Jurkat, Clone E6-1 (cell line): ENCODE measurements at regions not wholly inside any gene's neighbourhood (a gene's known extent, or its start where the extent isn't known, plus 50 kb on each side); places are given as distances from the start of the nearest gene placed in this dataset.

ENCODE experiments used
- DNase-seq: peaks from one replicate; pipeline ENCODE4 v3.0.0-alpha.2; 2011; ENCODE audit warnings: low read depth, low spot score
- H3K4me3 ChIP-seq: 2 replicates; pipeline ENCODE4 v1.5.1; 2011; ENCODE audit warnings: mild to moderate bottlenecking, low read length, control low read depth, moderate library complexity

DNA sequence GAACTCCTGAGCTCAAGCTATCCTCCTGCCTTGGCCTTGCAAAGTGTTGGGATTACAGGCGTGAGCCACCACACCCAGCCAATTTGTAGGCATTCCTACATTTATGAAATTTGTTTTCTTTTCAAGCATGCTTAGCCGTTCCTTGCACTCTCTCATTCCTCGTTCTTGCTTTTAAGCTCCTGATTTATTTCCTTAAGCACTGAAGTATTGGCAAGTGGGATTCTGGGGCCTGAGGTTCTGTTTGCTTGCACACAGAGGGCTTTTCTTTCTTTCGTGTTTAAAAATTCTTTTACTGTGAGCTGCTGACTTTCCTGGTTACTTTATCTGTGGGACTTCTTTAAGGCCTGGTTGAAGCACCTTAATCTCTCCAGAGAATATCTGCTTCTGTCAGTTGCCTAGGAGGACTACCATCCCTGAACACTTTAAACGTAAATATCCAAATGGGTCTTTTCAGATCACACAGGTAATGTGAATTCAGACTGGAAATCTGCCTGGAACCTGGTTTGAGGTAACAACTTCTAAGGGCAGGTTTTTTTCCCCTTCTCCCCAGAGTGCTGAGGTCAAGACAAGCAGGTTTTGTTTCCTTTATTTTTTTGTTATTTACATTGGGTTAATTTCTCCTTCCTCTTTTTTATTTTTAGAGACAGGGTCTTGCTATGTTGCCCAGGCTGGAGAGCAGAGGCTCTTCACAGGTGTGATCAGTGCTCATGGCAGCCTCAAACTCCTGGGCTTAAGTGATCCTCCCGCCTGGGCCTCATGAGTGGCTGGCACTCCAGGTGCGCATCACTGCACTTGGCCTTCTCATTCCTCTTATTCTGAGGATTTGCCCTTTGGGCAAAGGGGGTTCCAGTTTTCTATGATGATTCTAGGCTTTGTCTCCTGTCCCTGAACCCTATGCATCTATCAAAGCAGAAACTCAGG lies 102.9 kb downstream of the PFKFB3 start:
- no peak overlapping the region for H3K4me3 ChIP-seq
- no peak for DNase-seq

DNA sequence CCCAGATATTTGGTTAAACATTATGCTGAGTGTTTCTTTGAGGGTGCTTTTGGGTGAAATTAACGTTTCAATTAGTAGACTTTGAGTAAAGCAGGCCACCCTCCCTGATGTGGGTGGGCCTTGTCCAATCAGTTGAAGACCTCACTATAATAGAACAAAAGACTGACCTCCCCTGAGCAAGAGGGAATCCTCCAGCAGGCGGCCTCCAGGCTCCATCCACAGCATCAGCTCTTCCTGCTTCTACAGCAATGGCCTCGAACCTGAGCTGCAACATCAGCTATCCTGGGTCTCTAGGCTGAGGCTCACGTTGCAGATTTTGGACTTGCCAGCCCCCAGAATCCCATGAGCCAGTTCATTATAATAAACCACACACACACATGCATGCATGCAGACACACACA lies 104.2 kb downstream of the PFKFB3 start:
- no peak for DNase-seq
- H3K4me3 ChIP-seq = no peak overlapping the region

DNA sequence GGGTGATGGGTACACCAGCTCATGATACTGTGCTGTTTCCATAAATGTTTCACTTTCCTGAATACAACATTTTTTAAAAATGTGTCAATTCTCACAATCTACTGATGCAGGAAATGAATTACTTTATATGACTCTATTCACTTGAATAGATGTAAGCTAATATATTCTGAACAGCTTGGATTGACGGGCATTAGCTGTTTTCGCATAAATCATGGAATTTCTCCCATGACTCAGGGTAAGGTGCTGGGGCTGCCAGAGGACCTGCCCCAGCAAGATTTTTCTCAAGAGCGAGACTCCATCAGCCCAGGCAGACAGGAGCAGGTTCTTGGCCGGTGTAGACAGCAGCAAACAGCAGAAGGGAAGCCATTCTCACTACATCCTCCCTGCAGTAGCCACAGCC lies 107.1 kb downstream of the PFKFB3 start:
- no peak for DNase-seq
- no peak overlapping the region for H3K4me3 ChIP-seq

DNA sequence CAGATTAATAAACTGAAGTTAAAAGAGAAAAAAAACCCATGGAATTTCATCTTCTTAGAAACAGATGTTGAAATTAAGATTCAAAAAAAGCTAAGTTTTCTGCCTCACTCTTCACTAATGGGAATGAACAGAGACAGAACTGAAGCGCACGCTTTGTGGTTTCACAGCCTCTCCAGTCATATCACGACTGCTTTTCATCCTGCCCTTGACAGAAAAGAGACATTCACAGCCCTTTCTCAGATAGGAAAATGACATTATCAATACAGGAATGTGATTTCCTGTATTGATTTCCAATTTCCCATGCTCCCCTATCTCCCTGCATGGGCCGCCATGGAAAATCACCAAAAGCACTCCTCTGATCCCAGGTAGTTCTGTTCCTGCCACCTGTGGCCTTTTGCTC lies 108.2 kb downstream of the PFKFB3 start:
- no peak overlapping the region for H3K4me3 ChIP-seq
- DNase-seq = no peak

DNA sequence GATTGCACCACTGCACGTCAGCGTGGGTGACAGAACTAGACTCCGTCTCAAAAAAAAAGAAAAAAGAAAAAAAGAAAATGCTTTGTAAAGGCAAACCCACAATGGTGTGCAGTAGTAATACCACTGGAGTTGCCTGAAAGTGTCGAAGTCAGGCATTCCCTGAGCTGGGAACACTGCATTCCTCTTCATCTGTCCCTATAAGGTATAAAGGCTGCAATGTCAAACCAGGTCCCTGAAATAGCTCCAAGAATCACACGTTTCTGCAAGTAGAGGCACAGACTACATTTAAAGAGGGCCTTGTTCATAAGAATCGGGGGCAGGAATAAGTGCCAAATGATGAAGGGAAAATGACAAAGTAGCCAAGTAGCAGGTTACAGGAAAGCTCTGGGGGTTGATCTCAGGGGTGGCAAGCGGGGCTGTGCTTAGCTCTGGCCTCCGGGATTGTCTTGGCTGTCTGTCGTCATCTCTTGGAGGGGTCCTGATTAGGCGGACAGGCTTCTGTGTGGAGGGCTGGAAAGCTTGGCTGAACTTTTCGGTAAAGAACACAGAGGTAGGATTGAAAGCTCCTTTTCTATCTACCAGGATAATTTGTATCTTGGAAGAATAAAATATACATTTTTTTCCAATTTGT lies 109.1 kb downstream of the PFKFB3 start:
- no peak for DNase-seq
- H3K4me3 ChIP-seq = no peak overlapping the region

DNA sequence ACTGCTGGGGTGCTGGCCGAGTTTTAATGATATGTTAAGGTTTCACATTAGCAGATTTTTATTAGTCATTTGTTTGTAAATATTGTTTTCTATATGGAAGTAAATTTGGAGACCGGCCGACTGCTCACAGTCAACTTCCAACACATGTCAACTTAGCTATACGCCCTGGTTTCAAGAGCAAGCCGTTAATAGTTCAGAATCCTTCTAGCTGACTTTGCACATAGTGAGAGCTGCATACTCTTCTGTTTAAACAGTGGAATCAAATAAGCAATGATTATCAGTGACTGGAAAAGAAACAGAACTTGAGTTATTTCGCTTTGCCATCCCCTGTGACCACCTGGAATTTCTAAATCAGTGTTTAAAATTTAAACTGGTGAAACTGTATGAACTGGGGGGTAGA lies 109.9 kb downstream of the PFKFB3 start:
- DNase-seq = no peak
- no peak overlapping the region for H3K4me3 ChIP-seq

DNA sequence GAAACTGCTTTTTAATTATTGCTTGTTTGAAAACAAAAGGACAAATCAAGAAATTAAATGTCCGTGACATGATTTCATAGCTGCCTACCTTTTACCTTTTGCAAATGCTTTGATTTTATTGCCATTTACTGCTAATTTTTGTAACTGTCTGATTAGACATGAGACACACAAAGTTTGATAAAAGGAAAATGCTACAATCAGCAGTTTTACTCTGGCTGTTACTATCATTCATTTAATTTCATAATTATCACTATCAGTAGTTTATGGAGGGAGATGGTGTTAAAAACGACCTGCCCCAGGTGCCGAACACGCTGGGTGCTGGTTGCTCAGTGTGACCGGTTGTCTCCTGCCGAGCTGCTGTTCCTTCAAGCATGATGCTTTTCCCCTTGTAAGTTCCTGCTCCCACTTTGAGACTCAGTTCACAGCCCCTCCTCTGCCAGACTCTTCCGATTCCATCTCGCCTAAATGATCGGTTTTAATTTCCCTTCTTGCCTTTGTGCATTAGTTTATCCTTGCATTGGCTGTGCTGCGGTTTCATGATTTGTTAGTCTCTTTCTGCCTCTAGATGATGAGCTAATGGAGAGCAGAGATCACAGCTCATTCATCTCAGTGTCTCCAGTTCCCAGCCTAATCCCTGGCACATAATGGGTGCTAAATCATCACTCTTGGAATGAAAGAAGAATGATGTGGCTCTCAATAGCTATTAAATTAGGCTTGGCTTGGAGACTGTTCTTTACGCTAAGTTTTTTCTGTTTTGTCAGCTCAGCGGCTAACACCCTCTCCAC lies 110.6 kb downstream of the PFKFB3 start:
- DNase-seq = no peak
- no peak overlapping the region for H3K4me3 ChIP-seq

DNA sequence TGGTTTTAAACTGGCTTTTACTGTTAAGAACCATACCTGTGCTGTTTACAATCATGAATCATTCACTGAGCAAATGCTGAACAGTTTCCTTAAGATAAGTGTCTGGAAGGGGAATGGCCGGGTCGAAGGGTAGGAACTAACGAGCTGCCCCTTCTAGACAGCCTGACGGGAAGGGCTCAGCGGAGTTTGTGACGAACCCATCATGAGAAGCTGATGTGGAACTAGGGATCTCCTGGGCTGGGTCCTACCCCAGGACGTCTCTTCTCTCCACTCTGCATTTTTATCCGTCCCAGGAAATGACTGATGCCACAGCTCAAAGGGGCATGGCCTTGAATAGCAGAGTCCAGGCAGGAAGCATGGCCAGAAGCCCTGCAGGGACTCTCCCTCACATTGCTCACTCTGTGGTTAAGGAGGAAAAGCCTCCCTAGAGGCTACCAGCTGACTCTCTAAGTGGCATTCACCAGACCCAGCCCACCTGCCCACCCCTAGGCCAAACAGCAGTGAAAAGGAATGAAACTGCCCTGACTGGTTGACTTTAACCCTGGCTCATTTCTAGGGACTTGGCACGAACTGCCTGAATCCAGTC lies 112.0 kb downstream of the PFKFB3 start:
- DNase-seq = no peak
- no peak overlapping the region for H3K4me3 ChIP-seq

DNA sequence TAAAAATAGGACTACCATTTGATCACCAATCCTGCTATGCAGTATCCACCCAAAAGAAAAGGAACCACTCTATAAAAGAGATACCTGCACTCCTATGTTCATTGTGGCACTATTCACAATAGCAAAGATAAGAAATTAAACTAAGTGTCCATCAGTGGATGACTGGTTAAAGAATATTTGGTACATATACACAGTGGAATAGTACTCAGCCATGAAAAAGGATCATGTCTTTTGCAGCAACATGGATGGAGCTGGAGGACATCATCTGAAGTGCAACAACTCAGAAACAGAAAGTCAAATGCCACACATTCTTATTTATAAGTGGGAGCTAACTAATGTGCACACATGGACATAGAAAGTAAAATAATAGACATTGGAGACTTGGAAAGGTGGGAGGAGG lies 116.4 kb downstream of the PFKFB3 start:
- DNase-seq = no peak
- H3K4me3 ChIP-seq = no peak overlapping the region

DNA sequence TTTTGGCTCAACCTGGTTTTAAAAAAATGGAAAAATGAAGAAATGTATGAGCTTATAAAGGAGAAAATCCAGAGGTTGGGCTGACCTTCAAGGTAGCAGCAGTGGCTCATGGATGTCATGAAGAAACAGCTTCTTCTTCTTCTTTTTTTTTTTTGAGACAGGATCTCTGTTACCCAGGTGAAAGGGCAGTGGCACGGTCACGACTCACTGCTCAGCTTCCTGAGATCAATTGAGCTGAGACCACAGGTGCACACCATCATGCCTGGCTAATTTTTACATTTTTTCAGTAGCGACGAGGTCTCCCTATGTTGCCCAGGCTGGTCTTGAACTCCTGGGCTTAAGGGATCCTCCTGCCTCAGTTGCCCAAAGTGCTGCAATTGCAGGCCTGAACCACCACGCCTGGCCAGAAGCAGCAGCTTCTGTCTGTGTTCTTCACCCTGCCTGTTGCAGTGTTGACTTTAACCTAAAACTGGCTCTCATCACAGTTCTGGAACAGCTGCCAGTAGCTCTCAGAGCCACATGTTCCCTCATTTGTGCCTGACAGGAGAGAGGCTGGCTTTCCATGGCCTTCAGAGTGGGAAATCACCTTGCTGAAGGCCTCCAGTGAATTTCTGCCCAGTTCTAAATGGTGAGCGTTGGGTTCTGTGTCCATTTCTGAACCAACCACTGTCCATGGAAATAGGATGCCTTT lies 117.7 kb downstream of the PFKFB3 start:
- DNase-seq = no peak
- no peak overlapping the region for H3K4me3 ChIP-seq

DNA sequence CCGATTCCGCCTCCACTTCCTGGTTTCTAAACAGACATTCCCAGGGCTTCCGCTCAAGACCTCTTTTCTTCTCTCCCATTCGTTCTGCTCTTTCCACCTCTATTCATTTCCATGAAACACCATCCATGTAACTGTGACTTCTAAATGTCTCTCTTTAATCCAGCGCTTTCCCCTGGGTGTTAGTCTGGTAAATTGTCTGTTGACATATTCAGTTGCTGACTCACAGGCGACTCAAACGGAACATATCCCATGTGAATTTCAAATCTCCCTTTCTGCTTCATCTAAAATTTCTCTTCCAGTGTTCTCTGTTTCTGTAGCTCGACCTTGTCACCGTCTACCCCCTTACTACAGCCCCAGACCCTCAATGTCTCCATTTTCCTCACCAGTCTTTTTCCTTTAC lies 119.1 kb downstream of the PFKFB3 start:
- DNase-seq = no peak
- no peak overlapping the region for H3K4me3 ChIP-seq

DNA sequence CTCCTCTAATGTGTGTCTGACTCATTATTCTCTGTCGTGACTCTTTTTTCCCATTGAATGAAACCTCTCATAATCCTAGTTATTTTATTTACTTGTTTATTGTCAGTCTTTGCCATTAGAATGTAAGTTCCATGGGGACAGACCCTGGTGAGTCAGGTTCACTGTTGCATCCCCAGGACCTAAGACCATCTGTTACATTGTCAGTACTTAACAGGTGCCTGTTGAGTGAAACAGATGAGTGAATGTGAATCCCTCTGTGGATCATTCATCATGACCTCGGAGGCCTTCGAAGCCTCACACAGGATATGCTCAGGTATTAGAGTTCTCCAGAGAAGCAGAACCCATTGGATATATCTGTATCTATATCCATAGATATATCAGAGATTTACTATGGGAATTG lies 120.1 kb downstream of the PFKFB3 start:
- no peak overlapping the region for H3K4me3 ChIP-seq
- DNase-seq = no peak

DNA sequence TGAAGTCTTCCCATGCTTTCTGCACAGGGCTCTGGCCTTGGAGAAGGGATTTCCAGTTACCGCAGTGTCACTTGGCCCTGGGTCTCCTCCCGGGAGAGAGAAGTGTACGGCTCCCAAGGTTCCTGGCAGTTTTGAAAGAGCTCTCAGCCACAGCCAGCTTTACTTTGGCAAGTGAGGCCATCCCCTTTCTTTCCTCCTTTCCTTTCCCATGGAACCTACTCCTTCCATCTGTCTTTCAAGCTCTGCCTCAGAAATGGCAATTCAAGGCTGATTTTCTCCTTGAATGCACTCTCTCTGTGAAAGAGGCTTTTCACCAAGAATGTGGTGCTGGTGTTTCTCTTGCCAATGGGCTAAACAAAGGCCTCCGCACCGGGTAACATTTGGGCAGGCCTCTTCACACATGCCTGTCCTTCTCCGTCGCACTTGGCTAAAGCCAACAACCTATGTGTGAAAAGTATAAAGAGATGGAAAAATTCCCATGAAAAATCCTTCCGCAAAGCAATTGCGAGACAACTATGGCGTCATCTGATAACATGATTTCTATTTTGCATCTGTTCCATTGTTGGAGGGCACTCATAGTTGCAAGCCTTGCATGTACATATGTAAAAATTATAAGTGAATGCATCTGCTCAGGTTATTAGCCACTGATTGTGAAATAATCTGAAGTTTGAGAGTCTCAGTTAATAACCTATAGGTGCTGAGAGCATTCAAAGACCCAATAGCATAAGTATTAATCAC lies 125.4 kb downstream of the PFKFB3 start:
- DNase-seq = no peak
- no peak overlapping the region for H3K4me3 ChIP-seq

DNA sequence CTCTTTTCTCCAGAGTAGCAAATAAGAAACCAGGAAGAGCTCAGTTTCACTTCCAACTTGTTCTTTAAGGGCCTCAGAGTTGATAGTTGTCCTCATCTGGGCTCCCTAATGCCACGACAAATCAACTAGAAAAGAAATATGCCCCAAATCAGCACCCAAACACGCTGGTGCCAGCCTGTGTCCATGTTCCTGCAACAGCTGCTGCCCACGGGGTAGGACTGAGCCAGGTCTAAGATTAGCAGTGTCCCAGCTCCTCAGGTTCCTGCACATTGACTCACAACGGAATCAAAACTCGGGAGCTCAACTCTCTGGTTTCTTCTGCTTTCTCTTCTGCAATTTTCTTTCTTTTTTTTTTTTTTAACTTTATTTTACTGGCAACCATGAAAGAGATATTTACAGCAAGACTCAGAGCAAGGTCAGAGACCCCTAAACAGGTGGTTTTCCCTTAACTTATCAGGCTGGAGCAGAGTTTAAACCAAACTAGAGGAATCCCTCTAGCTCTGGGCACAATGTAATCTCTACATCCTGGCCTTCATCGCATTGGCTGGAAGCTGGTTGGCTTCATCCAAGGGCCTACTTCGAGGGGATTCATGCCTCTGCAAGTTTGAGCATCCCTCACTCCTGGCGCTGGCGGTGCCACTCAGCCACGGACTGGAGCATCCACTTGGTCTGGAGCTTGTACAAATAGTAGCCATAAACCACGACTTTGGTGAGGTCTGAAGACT lies 126.1 kb downstream of the PFKFB3 start:
- DNase-seq = no peak
- no peak overlapping the region for H3K4me3 ChIP-seq

DNA sequence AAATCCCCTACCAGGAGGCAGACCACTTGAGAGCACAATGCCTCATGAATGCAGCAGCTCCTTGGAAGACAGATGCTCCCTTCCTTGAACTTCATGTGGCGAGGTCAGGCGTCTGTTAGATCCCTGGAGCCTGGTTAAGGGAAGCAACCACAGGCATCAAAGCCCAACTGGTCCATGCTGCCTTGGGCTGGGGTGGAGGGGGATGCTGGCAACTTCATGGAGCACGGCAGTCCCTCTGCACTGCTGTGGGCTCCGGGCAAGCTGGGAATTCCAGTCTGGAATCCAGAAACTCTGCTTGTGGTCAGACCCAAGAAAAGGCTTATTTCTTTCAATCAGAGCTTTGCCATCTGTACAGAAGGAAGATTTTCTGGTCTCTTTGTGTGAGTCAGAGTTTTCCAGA lies 130.4 kb downstream of the PFKFB3 start:
- no peak for DNase-seq
- no peak overlapping the region for H3K4me3 ChIP-seq

DNA sequence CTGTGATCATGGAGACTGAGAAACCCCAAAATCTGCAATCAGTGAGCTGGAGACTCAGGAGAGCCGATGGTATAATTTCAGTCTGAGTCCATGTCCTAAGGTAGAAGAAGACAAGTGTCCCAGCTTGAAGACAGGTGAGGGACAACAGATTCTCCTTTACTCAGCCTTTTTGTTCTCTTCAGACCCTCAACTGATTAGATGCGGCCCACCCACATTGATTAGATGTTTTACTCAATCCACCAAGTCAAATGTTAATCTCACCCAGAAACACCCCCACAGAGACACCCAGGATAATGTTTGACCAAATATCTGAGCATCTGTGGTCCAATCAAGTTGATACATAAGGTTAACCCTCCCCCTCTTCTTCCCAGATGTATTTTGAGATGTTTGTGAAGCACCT lies 131.2 kb downstream of the PFKFB3 start:
- no peak overlapping the region for H3K4me3 ChIP-seq
- DNase-seq = no peak

DNA sequence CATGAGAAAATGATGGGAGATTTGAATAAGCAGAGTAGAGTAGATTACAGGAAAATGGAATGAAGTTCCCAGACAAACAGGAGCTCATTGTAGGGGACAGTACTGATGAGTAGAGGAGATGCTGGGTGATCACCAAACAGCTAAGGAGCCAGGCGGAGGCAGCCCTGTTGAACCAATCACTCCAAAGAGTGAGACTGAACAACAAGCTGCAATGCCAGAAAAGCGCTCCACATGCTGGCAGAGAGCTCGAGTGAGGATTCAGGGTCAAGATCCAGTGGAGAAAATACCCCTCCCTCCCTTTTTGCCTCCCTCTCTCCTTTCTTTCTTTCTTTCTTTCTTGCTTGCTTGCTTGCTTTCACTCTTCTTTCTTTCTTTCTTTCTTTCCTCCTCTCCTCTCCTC lies 133.3 kb downstream of the PFKFB3 start:
- no peak for DNase-seq

DNA sequence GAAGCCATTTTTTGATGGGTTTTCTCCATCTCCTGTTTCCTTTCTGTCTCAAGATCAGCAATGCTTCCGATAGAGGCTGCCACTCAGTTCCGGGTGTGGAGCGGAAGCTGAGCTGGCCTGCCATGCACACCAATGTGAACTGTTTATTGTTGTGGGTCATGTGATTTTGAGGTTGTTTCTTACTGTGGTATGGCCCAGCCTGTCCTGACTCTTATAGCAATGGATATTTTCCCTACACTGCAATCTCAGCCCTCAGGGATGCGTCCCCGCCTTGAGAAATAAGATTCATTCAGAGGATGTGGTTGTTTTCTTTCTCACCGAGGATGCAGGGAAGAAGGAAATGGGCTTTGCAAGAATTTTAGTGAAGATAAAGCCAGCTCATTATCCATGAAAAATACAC lies 134.7 kb downstream of the PFKFB3 start:
- no peak for DNase-seq
- H3K4me3 ChIP-seq = no peak overlapping the region

More for the DNA sequence above, 133.3 kb downstream of the PFKFB3 start:
- H3K4me3 ChIP-seq = no peak overlapping the region
